NCI-H526 treated with DMSO at 0.1 percent for 48 hours (cell line): ENCODE measurements at regions not wholly inside any gene's neighbourhood (a gene's known extent, or its start where the extent isn't known, plus 50 kb on each side); places are given as distances from the start of the nearest gene placed in this dataset.

Source experiments
- DNase-seq: peaks from one replicate; lab custom pipeline; 2025; lab: John Stamatoyannopoulos, UW

- DNase-seq = no peak
Measured at GRCh38 chr3:79872483-79872882, 104.7 kb upstream of the ROBO1 start.

DNA sequence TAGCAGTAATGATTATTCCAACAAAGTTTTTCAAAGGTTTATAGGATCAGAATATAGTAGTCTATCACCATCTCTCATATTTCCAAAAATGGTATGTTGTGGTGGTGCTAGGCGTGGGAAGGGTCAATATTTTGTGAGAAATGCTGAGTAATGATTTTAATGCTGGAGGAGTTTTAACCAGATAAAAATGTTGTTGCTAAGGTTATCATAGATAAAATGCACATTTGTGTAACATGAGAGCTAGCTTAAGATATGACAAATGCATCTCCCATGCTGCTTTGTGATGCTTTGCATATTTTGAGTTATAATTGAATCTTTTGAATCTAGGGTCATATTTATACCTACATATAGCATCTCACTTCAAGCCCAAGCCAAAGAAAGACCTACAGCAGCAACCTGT, 103.9 kb upstream of the ROBO1 start:
- DNase-seq = no peak

DNA sequence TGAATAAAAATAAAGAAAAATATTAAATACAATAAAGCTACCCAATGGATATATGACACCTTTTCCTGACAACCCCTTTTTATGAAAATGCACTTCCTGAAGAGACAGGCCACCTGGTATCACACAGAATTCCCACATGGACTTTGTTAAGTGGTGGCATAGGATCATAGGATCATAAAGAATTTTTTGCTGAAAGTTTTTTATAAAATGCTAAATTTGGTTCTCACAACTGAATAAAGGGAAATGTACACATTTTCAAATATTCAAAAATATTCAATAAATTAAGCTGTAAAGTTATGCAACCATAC, 102.5 kb upstream of the ROBO1 start:
- DNase-seq = no peak

DNA sequence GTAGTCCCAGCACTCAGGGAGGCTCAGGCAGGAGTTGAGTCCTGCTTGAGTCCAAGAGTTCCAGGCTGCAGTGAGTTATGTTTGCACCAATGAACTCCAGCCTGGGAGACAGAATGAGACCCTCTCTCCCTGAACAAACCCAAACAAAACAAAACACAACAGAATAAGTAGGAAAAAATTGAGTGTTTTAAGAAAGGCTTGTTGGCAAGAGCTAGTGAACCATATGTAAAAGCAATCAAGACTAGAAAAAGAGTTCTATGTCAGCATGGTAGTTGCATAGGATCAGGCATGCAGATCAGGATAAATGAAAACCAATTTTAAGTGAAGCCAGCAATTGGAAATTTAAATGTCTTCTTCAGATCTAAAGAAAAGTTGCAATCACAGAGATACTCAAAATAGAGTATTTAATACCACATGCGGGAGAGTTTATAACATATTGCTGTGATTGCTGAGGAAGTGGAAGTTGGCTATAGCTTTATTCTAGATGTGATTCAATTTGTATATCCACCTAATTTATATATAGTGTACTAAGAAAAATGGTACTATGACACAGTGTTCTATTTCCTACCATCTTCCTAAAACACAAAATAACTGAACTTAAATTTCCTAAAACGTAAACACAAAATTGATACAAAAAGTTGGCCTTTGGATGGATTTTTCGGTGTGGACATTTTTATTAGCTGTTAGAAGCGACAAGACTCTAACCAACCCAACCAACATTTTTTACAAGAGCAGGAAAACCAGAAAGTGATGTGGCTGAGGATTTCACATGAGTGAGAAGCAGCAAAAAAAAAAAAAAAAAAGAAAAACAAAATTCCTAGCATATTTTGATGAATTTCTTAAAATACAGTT, 101.9 kb upstream of the ROBO1 start:
- no peak for DNase-seq

DNA sequence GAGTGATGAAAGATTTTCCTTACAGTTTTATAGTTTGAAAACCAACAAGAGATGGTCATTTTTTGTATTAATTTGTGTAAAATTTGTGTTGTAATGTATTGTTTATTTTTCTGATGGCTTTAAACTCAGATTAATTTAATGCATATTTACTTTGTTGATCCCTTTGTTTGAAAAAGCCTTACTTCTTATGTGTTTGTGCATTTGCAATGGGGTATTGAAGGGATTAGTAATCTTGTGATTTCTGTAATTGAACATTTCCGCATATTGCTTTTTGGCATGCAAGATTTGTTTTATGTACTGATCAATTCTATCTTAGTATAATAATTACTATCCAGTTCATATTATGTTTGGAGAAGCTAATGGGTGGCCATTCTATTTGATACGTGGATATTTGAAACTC, 98.4 kb upstream of the ROBO1 start:
- no peak for DNase-seq

DNA sequence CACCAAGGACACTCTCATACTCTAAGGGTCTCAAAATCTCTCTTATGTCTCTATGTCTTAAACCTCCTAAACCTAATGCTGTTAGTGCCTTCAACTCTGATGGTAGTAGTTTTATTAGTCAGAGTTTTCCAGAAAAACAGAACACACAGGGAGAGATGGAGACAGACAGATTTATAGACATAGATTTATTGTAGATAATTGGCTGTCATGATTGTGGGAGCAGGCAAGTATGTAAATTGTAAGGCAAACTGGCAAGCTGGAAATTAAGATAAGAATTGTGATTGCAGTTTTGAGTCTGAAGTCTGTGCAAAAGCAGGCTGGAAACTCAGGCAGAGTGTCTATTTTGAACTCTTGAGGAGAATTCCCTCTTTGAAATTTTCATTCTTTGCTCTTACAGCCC, 96.3 kb upstream of the ROBO1 start:
- DNase-seq = no peak

- no peak for DNase-seq
Measured at GRCh38 chr3:79848876-79849275, 81.1 kb upstream of the ROBO1 start.

- no peak for DNase-seq
Measured at GRCh38 chr3:79847928-79848327, 80.1 kb upstream of the ROBO1 start.

GRCh38 chr3:79846148-79846933, 78.5 kb upstream of the ROBO1 start:
- DNase-seq = peak; percentile 0

DNA sequence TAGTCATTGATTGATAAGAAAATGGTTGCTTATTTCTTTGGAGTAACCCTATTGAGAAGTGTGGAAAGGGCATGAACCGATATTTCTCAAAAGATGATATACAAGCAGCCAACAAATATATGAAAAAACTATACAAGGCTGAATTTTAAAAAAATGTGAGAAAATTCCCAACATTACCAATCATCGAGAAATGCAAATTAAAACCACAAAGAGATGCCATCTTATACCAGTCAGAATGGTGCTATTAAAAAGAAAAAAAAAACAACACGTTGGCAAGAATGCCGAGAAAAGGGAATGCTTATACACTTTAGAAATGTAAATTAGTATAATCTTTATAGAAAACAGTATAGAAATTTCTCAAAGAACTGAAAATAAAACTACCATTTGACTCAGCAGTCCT, 77.7 kb upstream of the ROBO1 start:
- no peak for DNase-seq

DNA sequence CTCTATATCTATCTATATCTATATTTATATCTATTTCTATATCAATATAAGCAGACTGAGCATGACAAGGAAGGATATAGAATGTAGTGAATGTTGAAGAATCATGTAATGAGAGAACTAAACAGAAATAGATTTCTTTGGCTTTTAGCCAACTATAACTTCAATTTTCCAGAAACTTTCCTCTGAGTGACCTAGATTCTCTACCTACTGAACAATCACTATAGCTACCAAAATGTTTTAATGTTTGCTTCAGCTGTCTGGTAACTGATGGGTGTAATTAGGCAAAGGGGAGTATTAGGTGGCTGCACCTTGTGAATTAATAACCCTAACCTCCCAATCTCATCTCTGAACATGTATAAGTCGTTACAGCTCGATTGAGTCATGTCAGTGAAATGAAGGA, 76.4 kb upstream of the ROBO1 start:
- no peak for DNase-seq

DNA sequence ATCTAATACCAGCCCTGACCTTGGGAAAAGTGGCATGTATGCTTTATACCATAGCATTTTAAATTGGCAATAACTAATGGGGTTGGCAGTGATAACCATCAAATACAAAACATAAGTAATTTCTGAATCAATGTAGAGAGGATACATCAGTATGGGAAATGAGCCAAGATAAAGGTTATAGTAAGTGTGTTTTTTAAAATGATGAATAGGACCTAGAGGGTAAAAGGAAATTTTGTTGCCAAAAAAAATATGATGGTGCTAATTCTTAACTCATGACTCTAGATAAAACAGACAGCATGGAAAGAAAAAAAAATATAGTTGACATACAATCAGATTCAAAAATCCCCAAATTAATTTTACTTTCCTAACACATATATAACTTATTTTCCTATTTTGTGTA, 75.4 kb upstream of the ROBO1 start:
- no peak for DNase-seq

DNA sequence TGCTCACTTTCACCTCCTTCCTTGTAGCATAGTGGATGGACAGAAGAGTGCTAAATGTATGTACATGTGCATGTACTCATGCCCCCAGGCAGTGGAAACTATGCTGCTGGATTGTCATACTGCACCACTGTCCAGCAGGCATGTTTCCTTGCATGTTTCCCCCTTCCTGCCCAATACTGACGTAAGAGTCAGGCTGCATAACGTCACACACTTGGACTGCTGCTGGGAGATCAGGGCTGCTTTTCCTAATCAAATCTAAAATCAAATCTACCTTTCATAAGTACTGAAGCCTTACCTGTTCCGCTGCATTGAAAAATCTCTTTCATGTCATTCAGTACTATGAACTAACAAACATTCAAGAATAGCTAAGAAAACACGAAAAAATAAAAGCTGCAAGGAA, 67.9 kb upstream of the ROBO1 start:
- no peak for DNase-seq

- DNase-seq = no peak
Measured at GRCh38 chr3:79824166-79824565, 56.4 kb upstream of the ROBO1 start.

DNA sequence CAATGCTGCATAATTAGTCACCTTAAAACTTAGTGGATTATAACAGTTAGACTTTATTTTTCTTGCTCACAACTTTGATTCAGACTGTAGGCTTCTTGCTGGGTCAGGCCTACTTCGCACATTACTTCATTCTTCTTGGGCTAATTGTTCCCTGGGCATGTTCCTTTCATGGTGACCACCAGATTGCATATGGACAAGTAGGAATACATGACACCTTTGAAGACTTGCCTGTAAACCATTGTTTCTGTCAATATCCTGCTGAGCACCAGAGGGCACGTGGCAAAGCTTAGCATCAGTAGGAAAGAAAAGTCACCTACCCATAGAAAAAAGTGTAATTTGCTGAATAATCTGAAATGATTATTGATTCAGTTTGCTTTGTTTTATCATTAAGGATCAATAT, 54.3 kb upstream of the ROBO1 start:
- DNase-seq = no peak

GRCh38 chr3:79820089-79820488, 52.3 kb upstream of the ROBO1 start:
- no peak for DNase-seq

GRCh38 chr3:79818015-79818414, 50.2 kb upstream of the ROBO1 start:
- no peak for DNase-seq
